MCF 10A (cell line): ENCODE measurements at regions not wholly inside any gene's neighbourhood (a gene's known extent, or its start where the extent isn't known, plus 50 kb on each side); places are given as distances from the start of the nearest gene placed in this dataset.
A peak's percentile ranks its signal among the peaks of the same experiment; 100 is the strongest.

Experiments used
- BruUV-seq: library from RNA; stranded (reverse); fragments of 400-500 nt; replicated peaks from 2 replicates; lab custom pipeline; 2021; lab: Mats Ljungman, UMichigan
- CTCF ChIA-PET: fragments of 300-600 bp; sonication (Branson Sonifier 250); formaldehyde crosslinking; extraction: SDS; loops from one replicate; lab custom pipeline; 2021; ENCODE audit warnings: antibody characterized with exemption, inconsistent platforms; lab: Yijun Ruan, JAX
- POLR2A ChIA-PET: fragments of 300-600, 350-650 bp; sonication (Branson Sonifier 250); formaldehyde crosslinking; extraction: SDS; loops from one replicate; lab custom pipeline; 2020; ENCODE audit warnings: antibody characterized with exemption, inconsistent platforms; lab: Yijun Ruan, JAX
- DNase-seq: peaks from one replicate; pipeline ENCODE4 v3.0.0-alpha.2; 2018; ENCODE audit not compliant: unreplicated experiment
- H3K27ac Mint-ChIP-seq: one replicate; pipeline ENCODE4 v1.8.0; 2022; ENCODE audit warnings: mild to moderate bottlenecking, low read depth, mixed read lengths; ENCODE audit not compliant: unreplicated experiment
- H3K27me3 Mint-ChIP-seq: one replicate; pipeline ENCODE4 v1.8.0; 2022; ENCODE audit warnings: mixed read lengths; ENCODE audit not compliant: insufficient read depth, unreplicated experiment
- H3K36me3 Mint-ChIP-seq: one replicate; pipeline ENCODE4 v1.8.0; 2022; ENCODE audit warnings: mild to moderate bottlenecking, moderate library complexity, mixed read lengths; ENCODE audit not compliant: insufficient read depth, unreplicated experiment
- H3K4me1 Mint-ChIP-seq: one replicate; pipeline ENCODE4 v1.8.0; 2022; ENCODE audit warnings: mixed read lengths; ENCODE audit not compliant: insufficient read depth, unreplicated experiment
- H3K4me3 Mint-ChIP-seq: one replicate; pipeline ENCODE4 v1.8.0; 2022; ENCODE audit warnings: mild to moderate bottlenecking, moderate library complexity, mixed read lengths; ENCODE audit not compliant: unreplicated experiment
- H3K9me3 Mint-ChIP-seq: one replicate; pipeline ENCODE4 v1.8.0; 2022; ENCODE audit warnings: mixed read lengths; ENCODE audit not compliant: unreplicated experiment
- CTCF ChIP-seq: fragments of 200-600 bp; IDR thresholded peaks from one replicate; pipeline ENCODE4 v1.8.0; 2022; ENCODE audit warnings: antibody characterized with exemption, mild to moderate bottlenecking; ENCODE audit not compliant: unreplicated experiment
- intact Hi-C: fragments of 100-400 bp; cut with micrococcal nuclease; formaldehyde crosslinking; loops from 2 replicates; pipeline ENCODE4 v1.14.1; 2022

- POLR2A ChIA-PET: interaction anchor here (0.9 kb wide), 1 partner anchor 14 kb away, joined by 3 read pairs; no protein-coding TSS in a partner anchor
- DNase-seq: no peak
- Mint-ChIP-seq H3K27ac (no peak overlapping the region), H3K27me3 (no peaks in the 10 kb centered on the region), H3K36me3 (no peaks in the 10 kb centered on the region), H3K4me1 (no peaks in the 10 kb centered on the region), H3K4me3 (no peak overlapping the region), H3K9me3 (no peaks in the 10 kb centered on the region)
- no TSS peak for BruUV-seq
- CTCF ChIA-PET: interaction anchor here (1.0 kb wide), 1 partner anchor 178 kb away, joined by 3 read pairs; no protein-coding TSS in a partner anchor
- TF ChIP-seq CTCF: no peak
- intact Hi-C loops: no loop called here
Measured at GRCh38 chr5:128836571-128836970, 128.7 kb upstream of the SLC27A6 start.

GRCh38 chr5:128838623-128839022 lies 126.7 kb upstream of the SLC27A6 start:
- POLR2A ChIA-PET: no interaction called here
- H3K4me3 Mint-ChIP-seq: no peak overlapping the region
- H3K4me1 Mint-ChIP-seq: no peaks in the 10 kb centered on the region
- H3K9me3 Mint-ChIP-seq: no peaks in the 10 kb centered on the region
- DNase-seq: no peak
- no peak for TF ChIP-seq CTCF
- intact Hi-C loops: no loop called here
- H3K27me3 Mint-ChIP-seq: no peaks in the 10 kb centered on the region
- no peaks in the 10 kb centered on the region for H3K36me3 Mint-ChIP-seq
- CTCF ChIA-PET: interaction anchor here (0.6 to 1.4 kb wide), 9 partner anchors 29 to 1031 kb away, joined by 3 to 5 read pairs (median 4); no protein-coding TSS in a partner anchor
- H3K27ac Mint-ChIP-seq: no peak overlapping the region
- no TSS peak for BruUV-seq

GRCh38 chr5:128842241-128842640 lies 123.0 kb upstream of the SLC27A6 start:
- Mint-ChIP-seq H3K27me3 (no peaks in the 10 kb centered on the region), H3K4me1 (no peaks in the 10 kb centered on the region), H3K9me3 (peaks cover 1% of the 10 kb centered on the region), H3K36me3 (no peaks in the 10 kb centered on the region), H3K27ac (no peak overlapping the region), H3K4me3 (no peak overlapping the region)
- no TSS peak for BruUV-seq
- TF ChIP-seq CTCF: peak; percentile 9
- POLR2A ChIA-PET: no interaction called here
- CTCF ChIA-PET: interaction anchor here (2.3 to 5.4 kb wide), 3 partner anchors 9 to 630 kb away, joined by 15 to 30 read pairs (median 15); no protein-coding TSS in a partner anchor
- peak; percentile 25 for DNase-seq
- intact Hi-C loops: no loop called here

GRCh38 chr5:128844354-128844923 lies 120.8 kb upstream of the SLC27A6 start:
- BruUV-seq: no TSS peak
- Mint-ChIP-seq H3K4me1 (no peaks in the 10 kb centered on the region), H3K36me3 (no peaks in the 10 kb centered on the region), H3K27me3 (no peaks in the 10 kb centered on the region), H3K4me3 (no peak overlapping the region), H3K9me3 (peaks cover 20% of the 10 kb centered on the region), H3K27ac (no peak overlapping the region)
- peak; percentile 46 for DNase-seq
- TF ChIP-seq CTCF: peak; percentile 59
- ChIA-PET POLR2A (interaction anchor here (0.7 to 1.2 kb wide), 3 partner anchors 630 to 759 kb away, joined by 3 to 4 read pairs (median 3); no protein-coding TSS in a partner anchor), CTCF (interaction anchor here (0.5 to 5.4 kb wide), 27 partner anchors 9 to 921 kb away, joined by 3 to 30 read pairs (median 3); no protein-coding TSS in a partner anchor)
- intact Hi-C loops: loop anchor here (1.0 to 2.0 kb wide), 6 partner anchors 170 to 1098 kb away; partner anchors contain the start of gene FBN2
